ENCODE measurements at regions not wholly inside any gene's neighbourhood (a gene's known extent, or its start where the extent isn't known, plus 50 kb on each side); places are given as distances from the start of the nearest gene placed in this dataset.

DNA sequence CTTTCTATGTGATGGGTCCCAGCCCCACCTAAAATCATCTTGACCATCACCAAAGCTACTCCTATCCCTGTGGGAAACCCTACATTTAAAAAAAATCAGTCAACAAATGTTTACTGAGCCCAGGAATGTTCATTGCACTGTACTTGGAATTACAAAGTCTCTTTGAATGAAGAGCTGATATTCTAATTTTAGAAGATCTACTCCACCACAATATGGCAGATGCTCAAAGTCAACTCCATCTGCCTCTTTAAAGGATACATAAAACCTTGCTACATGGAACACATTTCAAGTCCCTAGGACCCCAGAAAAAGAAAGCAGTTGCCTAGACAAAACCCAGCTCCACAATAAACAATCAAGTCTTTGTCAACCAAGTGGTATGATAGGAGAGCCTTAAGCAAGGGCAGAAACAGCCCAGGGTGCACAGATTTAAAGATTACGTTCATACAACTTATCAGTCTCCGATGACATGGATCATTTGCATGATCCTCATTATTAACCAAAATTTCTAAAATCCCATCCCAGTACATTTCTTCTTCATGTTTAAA lies 234.3 kb upstream of the ACVR2A start:
- intact Hi-C loops (cut with DNase I) = no loop called here
- TF ChIP-seq, protein P1, sequence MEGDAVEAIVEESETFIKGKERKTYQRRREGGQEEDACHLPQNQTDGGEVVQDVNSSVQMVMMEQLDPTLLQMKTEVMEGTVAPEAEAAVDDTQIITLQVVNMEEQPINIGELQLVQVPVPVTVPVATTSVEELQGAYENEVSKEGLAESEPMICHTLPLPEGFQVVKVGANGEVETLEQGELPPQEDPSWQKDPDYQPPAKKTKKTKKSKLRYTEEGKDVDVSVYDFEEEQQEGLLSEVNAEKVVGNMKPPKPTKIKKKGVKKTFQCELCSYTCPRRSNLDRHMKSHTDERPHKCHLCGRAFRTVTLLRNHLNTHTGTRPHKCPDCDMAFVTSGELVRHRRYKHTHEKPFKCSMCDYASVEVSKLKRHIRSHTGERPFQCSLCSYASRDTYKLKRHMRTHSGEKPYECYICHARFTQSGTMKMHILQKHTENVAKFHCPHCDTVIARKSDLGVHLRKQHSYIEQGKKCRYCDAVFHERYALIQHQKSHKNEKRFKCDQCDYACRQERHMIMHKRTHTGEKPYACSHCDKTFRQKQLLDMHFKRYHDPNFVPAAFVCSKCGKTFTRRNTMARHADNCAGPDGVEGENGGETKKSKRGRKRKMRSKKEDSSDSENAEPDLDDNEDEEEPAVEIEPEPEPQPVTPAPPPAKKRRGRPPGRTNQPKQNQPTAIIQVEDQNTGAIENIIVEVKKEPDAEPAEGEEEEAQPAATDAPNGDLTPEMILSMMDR (IDR thresholded peaks at IDR 0.05) = no peak
- TF ChIP-seq POLR2A (IDR thresholded peaks at IDR 0.05) = no peak
- WGBS, 4 donors = 74 to 91% (median 89%) methylated on average over 2 of the region's 2 CpGs

DNA sequence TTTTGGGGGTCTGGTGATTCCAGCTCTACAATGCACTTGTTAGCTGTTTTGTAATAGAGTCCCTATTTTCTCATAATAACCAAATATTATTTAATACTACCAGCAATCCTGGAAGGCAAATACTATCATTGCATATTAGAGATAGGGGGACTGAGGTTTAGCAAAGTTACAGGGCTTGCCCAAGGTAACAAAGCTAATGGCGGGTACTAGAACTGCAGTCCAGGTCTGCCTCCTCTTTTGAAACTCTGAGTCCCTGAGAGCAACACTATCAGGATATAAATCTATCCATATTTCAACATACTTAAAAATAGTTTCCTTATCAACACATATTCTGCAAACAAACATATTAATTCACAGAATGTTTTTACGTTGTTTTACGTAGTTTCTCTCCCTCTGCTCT lies 235.5 kb upstream of the ACVR2A start:
- 78 to 82% (median 81%) methylated on average over 3 of the region's 3 CpGs for WGBS, 4 donors
- TF ChIP-seq POLR2A (IDR thresholded peaks at IDR 0.05) = no peak
- TF ChIP-seq, protein P1 (IDR thresholded peaks at IDR 0.05) = no peak
- Histone ChIP-seq H3K36me3 (replicated peaks in 1 of 2) (no peaks in the 10 kb centered on the region), H3K27me3 (no peaks in the 10 kb centered on the region), H3K4me1 (replicated peaks in 1 of 2) (no peaks in the 10 kb centered on the region), H3K9me3 (replicated peaks in 1 of 3) (no peaks in the 10 kb centered on the region), H3K4me3 (no peak overlapping the region), H3K27ac (no peak overlapping the region)
- no peak for DNase-seq
- intact Hi-C loops (cut with DNase I) = no loop called here

More for the DNA sequence above, 234.3 kb upstream of the ACVR2A start:
- Histone ChIP-seq H3K4me1 (replicated peaks in 1 of 2) (no peaks in the 10 kb centered on the region), H3K27me3 (no peaks in the 10 kb centered on the region), H3K36me3 (replicated peaks in 1 of 2) (no peaks in the 10 kb centered on the region), H3K4me3 (no peak overlapping the region), H3K9me3 (replicated peaks in 1 of 3) (no peaks in the 10 kb centered on the region), H3K27ac (no peak overlapping the region)
- no peak for DNase-seq

DNA sequence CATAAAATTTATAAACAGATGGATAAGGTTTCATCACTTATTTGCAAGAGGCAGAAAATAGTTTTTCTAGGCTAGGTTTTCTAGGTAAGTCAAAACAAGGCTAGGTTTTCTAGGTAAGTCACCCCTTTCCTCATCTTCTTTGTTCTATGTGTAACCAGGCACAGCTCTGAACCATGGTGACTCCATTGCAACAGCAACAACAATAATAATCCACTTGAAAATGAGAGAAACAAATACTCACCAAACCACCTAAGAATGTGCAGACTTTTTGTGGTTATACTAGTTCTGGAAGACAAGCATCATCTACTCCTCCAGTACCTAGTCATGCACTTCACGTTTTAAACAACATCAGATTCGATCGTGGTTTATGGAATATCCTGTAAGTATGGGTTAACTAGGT lies 237.4 kb upstream of the ACVR2A start:
- intact Hi-C loops (cut with DNase I) = no loop called here
- Histone ChIP-seq H3K36me3 (replicated peaks in 1 of 2) (no peaks in the 10 kb centered on the region), H3K9me3 (replicated peaks in 1 of 3) (no peaks in the 10 kb centered on the region), H3K27me3 (no peaks in the 10 kb centered on the region), H3K4me1 (replicated peaks in 1 of 2) (no peaks in the 10 kb centered on the region), H3K4me3 (no peak overlapping the region), H3K27ac (no peak overlapping the region)
- WGBS, 4 donors = 86 to 94% (median 91%) methylated on average over 3 of the region's 3 CpGs
- TF ChIP-seq POLR2A (IDR thresholded peaks at IDR 0.05) = no peak
- TF ChIP-seq, protein P1 (IDR thresholded peaks at IDR 0.05) = no peak
- DNase-seq = no peak

DNA sequence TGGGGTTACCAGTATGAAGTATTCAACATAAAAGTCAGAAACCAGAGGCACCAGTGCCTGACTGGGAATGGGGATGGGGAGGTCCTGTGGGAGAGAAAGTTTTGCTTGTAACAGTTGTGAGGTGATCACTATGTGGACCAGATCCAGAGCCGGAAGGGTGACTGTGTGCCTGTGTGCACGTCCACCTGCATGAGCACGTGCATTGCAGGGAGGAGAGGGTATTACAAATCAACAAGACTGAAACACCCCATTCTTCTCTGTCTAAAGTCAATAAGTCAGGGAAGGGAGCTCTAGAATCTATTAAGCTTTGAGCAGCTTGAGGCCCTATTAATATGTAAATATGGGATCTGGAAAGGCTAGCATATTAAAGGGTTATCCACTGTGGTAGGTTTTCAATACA lies 241.0 kb upstream of the ACVR2A start:
- Histone ChIP-seq H3K27me3 (no peaks in the 10 kb centered on the region), H3K36me3 (replicated peaks in 1 of 2) (no peaks in the 10 kb centered on the region), H3K4me3 (no peak overlapping the region), H3K27ac (no peak overlapping the region), H3K4me1 (replicated peaks in 1 of 2) (no peaks in the 10 kb centered on the region), H3K9me3 (replicated peaks in 1 of 3) (no peaks in the 10 kb centered on the region)
- intact Hi-C loops (cut with DNase I) = no loop called here
- WGBS, 4 donors = 43 to 78% (median 69%) methylated on average over 3 of the region's 3 CpGs
- TF ChIP-seq, protein P1 (IDR thresholded peaks at IDR 0.05) = no peak
- TF ChIP-seq POLR2A (IDR thresholded peaks at IDR 0.05) = no peak
- DNase-seq = no peak
